HEK293T (cell line): ENCODE measurements at regions not wholly inside any gene's neighbourhood (a gene's known extent, or its start where the extent isn't known, plus 50 kb on each side); places are given as distances from the start of the nearest gene placed in this dataset.

ENCODE experiments used
- CTCF ChIA-PET: fragments of 350-600 bp; formaldehyde crosslinking; extraction: SDS; loops from one replicate; lab custom pipeline; 2021; ENCODE audit warnings: antibody characterized with exemption, inconsistent platforms; lab: Yijun Ruan, JAX
- POLR2A ChIA-PET: fragments of 350-600 bp; formaldehyde crosslinking; extraction: SDS; loops from one replicate; lab custom pipeline; 2020; ENCODE audit warnings: antibody characterized with exemption, inconsistent platforms; lab: Yijun Ruan, JAX
- DNase-seq: peaks from one replicate; pipeline ENCODE4 v3.0.0; 2012; ENCODE audit warnings: mixed read lengths; ENCODE audit errors: extremely low spot score
- ARNT ChIP-seq: fragments of 450-650 bp; IDR thresholded peaks from 2 replicates; pipeline ENCODE4 v1.6.1; 2017; ENCODE audit warnings: mild to moderate bottlenecking
- BHLHE40 ChIP-seq: fragments of 450-650 bp; IDR thresholded peaks from 2 replicates; pipeline ENCODE4 v1.6.1; 2016; ENCODE audit warnings: mild to moderate bottlenecking, moderate library complexity, borderline replicate concordance
- CTBP1 ChIP-seq: fragments of 450-650 bp; IDR thresholded peaks from 2 replicates; pipeline ENCODE4 v1.6.1; 2016; ENCODE audit warnings: borderline replicate concordance
- ELF4 ChIP-seq: fragments of 450-650 bp; IDR thresholded peaks from 2 replicates; pipeline ENCODE4 v1.6.1; 2017; ENCODE audit warnings: antibody characterized with exemption
- FOXA1 ChIP-seq: fragments of 450-650 bp; IDR thresholded peaks from 2 replicates; pipeline ENCODE4 v1.6.1; 2016; ENCODE audit warnings: mild to moderate bottlenecking
- FOXK2 ChIP-seq: fragments of 450-650 bp; IDR thresholded peaks from 2 replicates; pipeline ENCODE4 v1.6.1; 2016; ENCODE audit warnings: mild to moderate bottlenecking
- FOXM1 ChIP-seq: fragments of 450-650 bp; IDR thresholded peaks from 2 replicates; pipeline ENCODE4 v1.6.1; 2017; ENCODE audit warnings: mild to moderate bottlenecking, borderline replicate concordance
- HDGF ChIP-seq: fragments of 450-650 bp; IDR thresholded peaks from 2 replicates; pipeline ENCODE4 v1.6.1; 2017; ENCODE audit warnings: antibody characterized with exemption, borderline replicate concordance
- L3MBTL2 ChIP-seq: fragments of 450-650 bp; conservative IDR thresholded peaks from 2 replicates; pipeline ENCODE4 v1.6.1; 2016; ENCODE audit warnings: mild to moderate bottlenecking
- LEF1 ChIP-seq: fragments of 450-650 bp; IDR thresholded peaks from 2 replicates; pipeline ENCODE4 v1.6.1; 2017; ENCODE audit warnings: mild to moderate bottlenecking, borderline replicate concordance
- NFRKB ChIP-seq: fragments of 450-650 bp; IDR thresholded peaks from 2 replicates; pipeline ENCODE4 v1.6.1; 2016; ENCODE audit warnings: mild to moderate bottlenecking, moderate library complexity
- PKNOX1 ChIP-seq: fragments of 450-650 bp; IDR thresholded peaks from 2 replicates; pipeline ENCODE4 v1.6.1; 2016
- SP1 ChIP-seq: fragments of 450-650 bp; IDR thresholded peaks from 2 replicates; pipeline ENCODE4 v1.6.1; 2017
- SUZ12 ChIP-seq: fragments of 450-650 bp; IDR thresholded peaks from 2 replicates; pipeline ENCODE4 v1.6.1; 2016; ENCODE audit warnings: mild to moderate bottlenecking
- TARDBP ChIP-seq: fragments of 450-650 bp; IDR thresholded peaks from 2 replicates; pipeline ENCODE4 v1.6.1; 2016
- ZNF384 ChIP-seq: fragments of 450-650 bp; IDR thresholded peaks from 2 replicates; pipeline ENCODE4 v1.6.1; 2016

- POLR2A ChIA-PET: no interaction called here
- DNase-seq: no peak
- TF ChIP-seq PKNOX1 (no peak), SUZ12 (no peak), HDGF (no peak), FOXK2 (no peak), L3MBTL2 (no peak), SP1 (no peak), BHLHE40 (no peak), FOXA1 (no peak), CTBP1 (no peak), ELF4 (no peak), ARNT (no peak)
- CTCF ChIA-PET: no interaction called here
These were observed 207.8 kb upstream of the HS6ST1 start for GRCh38 chr2:128526455-128526976.

GRCh38 chr2:128528133-128528532 lies 209.5 kb upstream of the HS6ST1 start:
- TF ChIP-seq FOXM1: no peak
- no peak for TF ChIP-seq LEF1
- TF ChIP-seq FOXK2: no peak
- DNase-seq: no peak
- CTCF ChIA-PET: no interaction called here
- POLR2A ChIA-PET: no interaction called here

GRCh38 chr2:128530025-128530573 lies 211.4 kb upstream of the HS6ST1 start:
- POLR2A ChIA-PET: no interaction called here
- no peak for DNase-seq
- TF ChIP-seq ELF4 (no peak), CTBP1 (no peak), HDGF (no peak), SP1 (no peak), PKNOX1 (no peak), ARNT (no peak), TARDBP (no peak), LEF1 (no peak), BHLHE40 (no peak), SUZ12 (no peak)
- CTCF ChIA-PET: no interaction called here

GRCh38 chr2:128531856-128532255 lies 213.2 kb upstream of the HS6ST1 start:
- no peak for TF ChIP-seq BHLHE40
- TF ChIP-seq SP1: no peak
- TF ChIP-seq FOXM1: no peak
- no peak for TF ChIP-seq ARNT
- no peak for TF ChIP-seq SUZ12
- no peak for TF ChIP-seq ELF4
- no peak for TF ChIP-seq FOXA1
- TF ChIP-seq HDGF: no peak
- no peak for TF ChIP-seq ZNF384
- TF ChIP-seq L3MBTL2: no peak
- TF ChIP-seq PKNOX1: no peak
- TF ChIP-seq TARDBP: no peak
- TF ChIP-seq CTBP1: no peak
- TF ChIP-seq NFRKB: no peak
- TF ChIP-seq FOXK2: no peak
- ChIA-PET POLR2A (no interaction called here), CTCF (no interaction called here)
- no peak for DNase-seq

GRCh38 chr2:128533101-128533500 lies 214.4 kb upstream of the HS6ST1 start:
- ChIA-PET POLR2A (no interaction called here), CTCF (no interaction called here)
- DNase-seq: no peak
- no peak for TF ChIP-seq ELF4
- no peak for TF ChIP-seq FOXK2
- no peak for TF ChIP-seq BHLHE40
- TF ChIP-seq CTBP1: no peak
- no peak for TF ChIP-seq SUZ12
- no peak for TF ChIP-seq HDGF
- no peak for TF ChIP-seq FOXM1
- no peak for TF ChIP-seq PKNOX1
- no peak for TF ChIP-seq ARNT
- TF ChIP-seq SP1: no peak
- TF ChIP-seq L3MBTL2: no peak
- TF ChIP-seq FOXA1: no peak
- no peak for TF ChIP-seq LEF1
- TF ChIP-seq ZNF384: no peak

- CTCF ChIA-PET: no interaction called here
- POLR2A ChIA-PET: no interaction called here
- no peak for DNase-seq
- TF ChIP-seq ELF4: no peak
- TF ChIP-seq ARNT: no peak
- TF ChIP-seq LEF1: no peak
- TF ChIP-seq CTBP1: no peak
- no peak for TF ChIP-seq FOXA1
These were observed 216.2 kb upstream of the HS6ST1 start for GRCh38 chr2:128534688-128535392.
